GM19397 (cell line): ENCODE measurements at regions not wholly inside any gene's neighbourhood (a gene's known extent, or its start where the extent isn't known, plus 50 kb on each side); places are given as distances from the start of the nearest gene placed in this dataset.

Source experiments
- ATAC-seq: cut with Tn5 transposase; IDR thresholded peaks from one replicate; pipeline ENCODE4 v1.9.1; 2021; ENCODE audit warnings: mild to moderate bottlenecking, moderate library complexity; ENCODE audit not compliant: unreplicated experiment

DNA sequence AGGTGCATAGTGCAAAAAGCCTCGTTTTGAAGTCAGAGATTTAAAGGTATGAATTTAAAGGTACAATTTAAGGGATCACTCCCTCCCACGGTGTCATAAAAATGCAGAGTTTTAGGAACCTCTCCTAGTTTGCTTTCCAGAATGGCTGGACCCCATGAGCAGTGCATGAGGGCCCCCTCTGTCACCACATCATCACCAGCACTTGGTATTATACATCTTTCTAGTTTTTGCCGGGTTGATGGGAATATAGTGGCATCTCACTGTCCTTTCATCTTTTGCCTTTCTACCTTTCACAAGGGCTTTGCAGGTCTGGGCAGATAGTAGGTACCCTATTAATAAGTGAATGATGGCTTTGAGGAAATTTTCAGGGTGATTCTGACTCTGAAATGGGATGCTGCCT lies 103.6 kb upstream of the AGBL1 start:
- no peak for ATAC-seq

DNA sequence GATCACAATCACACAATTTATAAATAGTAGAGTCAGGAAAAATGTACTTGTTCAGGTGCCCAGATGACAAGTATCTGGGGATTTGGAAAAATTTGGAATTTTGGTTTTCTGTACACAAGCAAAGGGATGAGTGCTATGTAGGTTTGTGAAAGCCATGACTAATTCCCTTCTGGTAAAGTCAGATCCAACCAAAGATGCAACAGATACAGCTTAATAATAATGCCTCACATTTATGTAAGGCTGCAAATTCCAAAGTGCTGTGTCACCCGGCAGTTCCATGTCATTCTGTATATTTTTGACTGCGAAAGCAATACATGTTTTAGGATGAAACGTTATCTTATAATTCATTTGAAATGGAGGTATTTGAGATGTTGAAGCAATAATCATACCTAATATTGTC lies 102.7 kb upstream of the AGBL1 start:
- ATAC-seq, result no peak

DNA sequence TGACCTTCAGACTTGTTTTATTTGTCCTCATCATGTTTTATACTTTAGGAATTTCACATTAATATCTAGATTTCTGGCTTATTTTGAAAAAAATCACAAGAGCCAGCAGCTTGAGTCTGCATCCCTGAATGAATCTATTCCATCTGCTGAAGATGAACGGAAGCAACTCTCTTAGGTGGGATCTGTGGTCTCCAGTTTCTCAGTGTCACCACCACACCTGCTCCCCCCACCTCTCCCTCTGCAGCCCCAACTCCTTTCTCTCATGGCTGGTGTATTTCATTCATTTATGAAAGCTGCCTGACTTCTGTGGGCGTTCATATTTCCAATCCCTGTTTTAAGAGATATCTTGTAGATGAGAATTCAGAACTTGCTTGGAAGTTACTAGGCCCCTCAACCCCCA lies 102.1 kb upstream of the AGBL1 start:
- no peak for ATAC-seq

DNA sequence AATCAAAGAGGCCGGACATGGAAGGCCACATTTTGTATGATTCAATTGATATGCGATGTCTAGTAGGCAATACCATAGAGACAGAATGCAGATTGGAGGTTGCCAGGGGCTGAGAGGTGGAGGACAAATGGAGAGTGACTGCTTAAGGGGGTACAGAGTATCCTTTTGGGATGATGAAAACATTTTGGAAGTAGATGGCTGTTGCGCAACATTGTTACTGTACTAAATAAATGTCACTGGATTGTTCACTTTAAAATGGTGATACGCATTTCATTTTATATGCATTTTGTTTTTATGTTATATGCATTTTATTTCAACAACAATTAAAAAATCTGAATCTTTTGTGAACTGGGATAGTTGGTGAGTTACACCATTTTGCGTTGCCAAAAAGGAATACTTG lies 99.7 kb upstream of the AGBL1 start:
- no peak for ATAC-seq

DNA sequence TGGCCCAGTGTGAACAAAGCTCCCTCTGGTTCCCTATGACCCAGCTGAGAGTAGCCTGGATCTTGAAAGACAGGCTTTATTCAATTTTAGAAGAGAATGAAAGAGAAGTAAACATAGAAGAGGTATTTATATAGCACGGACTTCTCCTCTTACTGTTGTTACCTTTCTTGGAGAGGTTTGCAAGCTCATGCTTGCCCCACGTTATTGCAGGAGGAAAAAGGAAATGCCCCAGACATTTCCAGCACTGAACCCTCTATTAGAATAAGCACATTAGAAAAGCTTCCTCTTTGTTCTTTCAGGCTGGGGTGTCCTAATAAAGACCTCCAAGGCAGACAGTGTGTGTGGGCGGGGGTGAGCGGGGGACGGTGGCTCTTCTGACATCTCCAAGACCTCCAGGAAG lies 98.7 kb upstream of the AGBL1 start:
- no peak for ATAC-seq

DNA sequence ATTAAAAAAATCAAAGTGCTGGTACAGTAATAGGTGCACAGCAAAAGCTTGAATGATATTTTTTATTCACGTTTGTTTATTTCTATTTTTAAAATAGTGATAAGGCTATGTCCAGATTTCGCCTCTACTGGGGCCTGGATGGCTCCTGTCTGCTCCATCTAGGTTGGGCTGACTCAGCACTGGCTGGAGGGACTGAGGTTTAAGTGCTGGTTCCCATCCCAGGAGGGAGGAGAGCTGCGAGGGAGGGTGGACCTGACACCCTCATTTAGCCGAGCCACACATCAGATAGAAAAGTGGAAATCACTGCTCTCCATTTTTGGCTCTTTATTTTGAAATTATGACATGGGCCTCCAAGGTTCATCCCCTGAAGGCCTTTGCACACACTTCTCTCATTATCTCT lies 95.4 kb upstream of the AGBL1 start:
- no peak for ATAC-seq

DNA sequence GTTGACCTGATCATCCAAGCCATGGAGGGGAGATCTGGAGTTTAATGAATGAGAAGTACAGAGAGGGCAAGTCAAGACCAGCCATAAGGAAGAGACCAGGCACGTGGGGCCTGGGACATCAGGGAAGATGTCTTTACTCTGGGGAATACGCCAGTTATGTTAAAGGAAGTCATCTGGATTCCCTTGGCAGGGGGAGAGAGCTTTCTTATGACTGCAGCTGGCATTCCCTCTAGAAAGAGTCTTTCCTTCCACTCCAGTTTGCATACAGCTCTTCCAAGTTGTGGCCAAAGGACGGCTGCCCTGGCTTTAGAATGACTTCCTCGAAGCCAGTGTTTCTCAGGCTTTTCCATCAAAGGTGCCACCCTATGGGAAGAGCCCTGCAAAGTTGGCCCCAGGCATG lies 93.6 kb upstream of the AGBL1 start:
- no peak for ATAC-seq

DNA sequence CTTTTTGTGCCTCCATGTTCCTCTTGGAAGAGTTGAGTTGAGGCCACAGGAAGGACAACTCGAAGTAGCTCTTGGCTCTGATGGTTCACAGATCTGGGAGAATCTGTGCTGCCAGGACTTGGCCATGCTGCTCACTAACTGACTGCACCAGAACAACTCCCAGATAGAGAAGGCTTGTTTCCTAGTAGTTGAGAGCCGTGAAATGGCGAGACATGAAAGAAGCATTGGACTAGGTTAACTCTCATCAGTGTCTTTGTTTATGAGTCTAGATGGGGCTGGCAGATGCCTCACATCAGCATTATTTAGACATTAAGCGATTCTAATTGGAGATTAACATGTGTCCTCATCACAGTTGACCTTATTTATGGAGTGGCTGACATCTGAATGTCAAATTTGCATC lies 92.9 kb upstream of the AGBL1 start:
- ATAC-seq, result no peak

DNA sequence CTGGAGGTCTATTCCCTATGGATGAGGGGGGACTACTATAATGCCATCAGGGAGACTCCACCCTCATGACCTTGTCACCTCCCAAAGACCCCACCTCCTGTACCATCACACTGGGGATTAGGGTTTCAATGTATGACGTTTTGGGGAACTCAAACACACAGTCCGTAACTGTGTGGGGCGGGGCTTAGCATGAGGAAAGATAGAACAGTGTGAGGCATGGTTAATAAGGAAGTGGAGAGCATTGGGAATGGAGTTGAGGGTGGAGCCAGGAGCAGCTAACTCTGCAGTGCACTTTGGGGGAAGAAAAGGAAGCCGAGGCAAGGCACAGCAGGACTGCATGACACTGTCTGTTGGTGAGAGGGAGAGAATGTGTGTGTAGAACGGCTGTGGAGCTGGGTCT lies 90.9 kb upstream of the AGBL1 start:
- no peak for ATAC-seq

DNA sequence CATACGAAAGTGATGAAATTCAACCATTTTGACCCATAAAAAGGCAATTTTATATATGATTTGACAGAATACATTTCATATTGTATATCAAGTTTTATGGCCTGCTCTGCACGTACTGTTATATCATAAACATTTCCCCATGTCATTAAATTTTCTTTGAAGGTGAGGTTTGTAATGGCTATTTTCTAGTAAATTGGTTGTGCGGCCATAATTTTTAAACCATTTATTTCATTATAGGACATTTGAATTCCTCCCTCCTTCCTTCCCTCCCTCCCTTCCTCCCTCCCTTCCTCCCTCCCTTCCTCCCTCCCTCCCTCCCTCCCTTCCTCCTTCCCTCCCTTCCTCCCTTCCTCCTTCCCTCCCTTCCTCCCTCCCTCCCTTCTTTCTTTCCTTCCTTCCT lies 87.4 kb upstream of the AGBL1 start:
- ATAC-seq, result no peak

DNA sequence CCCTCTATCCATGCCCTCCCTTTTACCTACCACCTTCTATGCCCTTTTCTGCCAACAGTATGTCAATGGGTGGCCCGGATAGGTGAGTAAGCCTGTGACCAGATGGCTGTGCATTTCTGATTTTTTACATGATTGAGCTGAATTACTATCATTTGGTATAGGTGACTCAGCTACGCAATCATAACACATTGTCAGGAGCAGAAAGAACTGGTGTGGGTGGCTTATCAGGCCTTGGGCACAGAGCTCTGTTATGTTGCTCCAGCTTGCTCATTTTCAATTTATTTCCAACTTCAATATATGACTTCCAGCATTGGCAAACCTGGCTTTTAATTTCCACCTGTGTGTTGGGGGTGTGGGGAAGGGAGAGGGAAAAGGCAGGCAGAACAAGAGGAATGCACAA lies 86.6 kb upstream of the AGBL1 start:
- no peak for ATAC-seq

DNA sequence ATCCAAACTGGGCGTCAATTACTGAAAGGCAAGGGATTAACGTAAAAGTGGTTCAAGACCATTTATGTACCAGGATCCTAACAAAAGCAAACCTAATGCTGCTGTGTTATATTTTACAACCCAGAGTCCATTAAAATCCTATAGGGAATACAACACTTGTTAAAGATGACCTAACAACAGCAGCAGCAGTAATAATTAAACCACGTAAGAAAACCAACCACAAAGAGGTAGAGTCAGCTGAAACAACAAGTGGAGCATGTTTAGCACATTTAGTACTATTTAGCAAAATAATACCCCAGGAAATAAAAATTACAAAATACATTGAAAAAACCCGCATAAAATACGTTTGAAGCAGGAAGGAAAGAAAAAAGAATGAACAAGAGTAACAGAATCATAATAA lies 82.1 kb upstream of the AGBL1 start:
- no peak for ATAC-seq

DNA sequence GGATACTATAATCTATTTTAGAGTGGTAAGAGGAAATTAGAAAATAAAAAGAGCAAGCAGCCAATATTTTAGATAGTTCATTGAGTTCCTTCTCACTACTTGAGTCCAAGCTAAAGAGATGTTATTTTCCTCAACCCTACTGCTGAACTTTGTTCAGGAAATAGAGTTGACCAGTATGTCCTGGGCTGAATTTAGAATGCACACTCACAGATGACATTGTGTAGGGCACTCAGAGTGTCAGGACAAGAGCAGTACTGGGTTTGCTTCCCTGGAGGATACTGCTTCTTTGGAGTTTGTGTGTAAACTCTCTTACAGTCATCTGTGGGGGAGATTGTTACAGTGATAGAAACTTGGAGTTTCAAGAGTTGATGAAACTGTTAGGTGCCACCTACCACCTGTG lies 80.0 kb upstream of the AGBL1 start:
- no peak for ATAC-seq

DNA sequence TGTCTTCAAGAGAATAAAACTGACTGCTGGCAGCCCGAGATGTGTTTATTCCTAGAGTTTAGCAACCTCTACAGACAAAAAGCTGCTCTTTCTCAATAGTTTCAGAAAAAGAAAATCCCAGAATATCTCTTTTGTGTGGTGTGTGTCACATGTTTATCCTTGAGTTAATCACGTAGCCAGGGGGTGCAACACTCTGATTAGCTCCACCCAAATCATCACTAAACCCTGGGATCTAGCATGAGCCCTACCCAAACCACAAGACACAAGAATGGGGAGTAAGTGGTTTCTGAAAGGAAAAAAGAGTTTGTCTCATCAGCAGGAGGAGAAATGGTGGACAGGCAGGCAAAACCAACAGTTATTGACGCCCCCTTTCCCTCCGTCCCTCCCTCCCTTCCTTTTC lies 78.5 kb upstream of the AGBL1 start:
- ATAC-seq, result no peak

DNA sequence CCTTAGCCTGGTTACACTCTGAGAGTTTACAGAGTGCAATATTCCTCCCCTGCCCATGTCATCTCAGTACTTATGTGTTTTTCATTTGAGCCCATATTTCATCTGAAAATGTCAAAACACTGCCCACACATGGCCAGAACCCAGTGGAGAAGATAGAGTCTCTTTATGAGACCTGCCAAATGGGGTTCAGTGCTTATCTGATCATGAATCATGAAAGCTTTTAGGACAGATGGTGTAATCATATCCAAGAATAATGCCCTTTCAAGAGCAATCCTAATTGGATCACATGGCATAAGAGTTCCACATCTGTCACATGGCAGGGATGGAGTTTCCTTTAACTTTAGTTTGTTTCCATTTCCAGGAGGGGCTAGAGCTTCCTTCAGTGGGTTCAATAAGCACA lies 77.2 kb upstream of the AGBL1 start:
- no peak for ATAC-seq

DNA sequence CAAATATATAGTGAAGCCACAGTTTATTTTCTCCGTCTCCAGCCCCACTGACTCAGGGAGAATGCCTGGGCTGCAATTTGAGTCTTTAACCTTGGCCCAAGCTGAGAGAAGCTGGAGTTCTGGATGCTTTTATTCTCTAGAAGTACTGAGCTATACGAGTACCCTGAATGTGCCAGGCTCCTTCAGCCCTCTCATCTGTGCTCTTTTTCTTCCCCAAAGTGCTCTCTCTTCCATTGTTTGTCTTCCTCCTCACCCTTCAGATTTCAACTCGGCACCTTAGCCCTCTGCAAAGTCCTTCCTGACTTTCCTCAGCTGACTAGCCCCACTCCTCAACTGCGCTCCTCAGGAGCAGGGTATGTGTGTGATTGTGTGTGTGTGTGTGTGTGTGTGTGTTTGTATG lies 75.6 kb upstream of the AGBL1 start:
- no peak for ATAC-seq

DNA sequence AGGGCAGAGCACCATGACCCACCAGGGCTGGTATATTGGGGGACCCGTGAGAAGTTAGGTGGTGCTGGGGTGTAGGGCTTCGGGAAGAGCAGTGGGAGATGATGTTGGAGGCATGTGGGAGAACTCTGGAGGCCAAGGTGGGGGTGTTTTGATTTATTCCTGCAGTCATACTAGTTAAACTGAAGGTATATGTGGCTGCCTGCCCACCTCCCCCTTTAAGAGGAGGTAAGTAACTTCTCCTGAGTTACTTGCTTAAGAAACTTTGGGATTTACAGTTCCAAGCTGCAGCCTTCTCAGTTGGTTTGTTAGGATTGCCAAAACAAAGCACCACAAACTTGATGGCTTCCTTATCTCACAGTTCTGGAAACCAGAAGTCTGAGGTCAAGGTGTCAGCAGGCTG lies 73.1 kb upstream of the AGBL1 start:
- no peak for ATAC-seq

DNA sequence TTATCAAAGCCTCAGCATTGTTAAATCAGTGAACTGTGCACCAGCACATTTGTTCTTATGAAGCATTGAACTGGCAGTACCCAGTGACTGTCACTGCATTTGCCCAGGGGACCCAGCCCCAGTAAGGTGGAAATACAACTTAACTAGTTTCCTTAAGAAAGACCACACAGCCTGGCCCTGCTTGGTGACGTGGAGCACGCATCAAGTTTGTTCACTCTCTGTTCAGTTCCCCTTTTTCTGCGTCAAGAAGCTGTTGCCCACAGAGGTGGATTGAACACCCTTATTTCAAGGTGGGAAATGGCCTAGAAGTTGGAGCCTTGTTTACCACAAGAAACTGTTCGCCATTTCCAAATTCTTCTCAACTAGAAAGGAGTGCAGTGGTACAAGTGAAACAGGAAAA lies 69.9 kb upstream of the AGBL1 start:
- no peak for ATAC-seq

DNA sequence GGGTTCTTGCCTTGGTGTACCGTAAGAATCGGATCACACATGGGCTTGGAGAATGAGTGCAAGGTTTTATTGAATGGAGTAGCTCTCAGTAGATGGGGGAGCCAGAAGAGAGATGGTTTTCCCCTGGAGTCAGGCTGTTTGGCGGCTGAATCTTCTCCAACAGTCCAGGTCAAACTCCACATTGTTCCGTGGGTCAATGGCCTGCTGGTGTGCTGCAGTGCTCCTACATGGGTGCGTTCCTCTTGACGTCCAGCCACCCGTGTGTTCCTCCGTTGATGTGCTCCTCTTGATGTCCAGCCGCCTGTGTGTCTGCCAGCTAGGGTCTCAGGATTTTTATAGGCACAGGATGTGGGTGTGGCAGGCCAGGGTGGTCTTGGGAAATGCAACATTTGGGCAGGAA lies 69.3 kb upstream of the AGBL1 start:
- no peak for ATAC-seq

DNA sequence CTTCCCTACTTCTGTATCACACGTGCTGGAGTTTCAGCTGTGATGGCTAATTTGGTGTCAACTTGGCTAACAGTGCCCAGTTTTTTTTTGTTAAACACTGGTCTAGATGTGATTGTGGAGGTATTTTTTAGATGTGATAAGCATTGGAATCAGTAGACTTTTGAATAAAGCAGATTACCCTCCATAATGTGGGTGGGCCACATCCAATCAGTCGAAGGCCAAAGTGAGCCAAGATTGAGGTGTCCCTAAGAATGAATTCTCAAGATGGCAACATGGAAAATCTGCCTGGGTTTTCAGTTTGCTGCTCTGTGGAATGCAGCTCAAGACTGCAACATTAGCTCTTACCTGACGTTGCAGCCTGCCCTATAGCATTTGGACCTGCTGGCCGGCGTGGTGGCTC lies 68.8 kb upstream of the AGBL1 start:
- ATAC-seq, result no peak

DNA sequence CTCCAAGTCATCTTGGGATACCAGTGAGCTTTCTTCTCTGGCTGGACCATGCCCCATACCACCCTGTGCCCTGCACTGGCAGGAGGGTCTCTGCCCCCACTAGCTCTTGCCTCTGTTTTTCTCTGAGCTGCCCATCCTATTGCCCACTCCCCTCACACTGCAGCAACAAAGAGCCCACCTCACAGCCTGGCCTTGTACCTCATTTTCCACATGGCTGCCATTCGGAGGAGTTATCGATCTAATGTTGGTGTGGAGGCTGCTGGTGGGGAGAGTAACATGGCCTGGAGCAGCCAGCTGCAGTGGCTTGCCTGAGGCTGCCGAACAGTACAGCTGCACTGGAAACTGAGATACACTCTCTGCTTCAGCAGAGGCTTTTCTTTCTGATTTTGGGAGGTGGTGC lies 65.7 kb upstream of the AGBL1 start:
- ATAC-seq, result no peak

DNA sequence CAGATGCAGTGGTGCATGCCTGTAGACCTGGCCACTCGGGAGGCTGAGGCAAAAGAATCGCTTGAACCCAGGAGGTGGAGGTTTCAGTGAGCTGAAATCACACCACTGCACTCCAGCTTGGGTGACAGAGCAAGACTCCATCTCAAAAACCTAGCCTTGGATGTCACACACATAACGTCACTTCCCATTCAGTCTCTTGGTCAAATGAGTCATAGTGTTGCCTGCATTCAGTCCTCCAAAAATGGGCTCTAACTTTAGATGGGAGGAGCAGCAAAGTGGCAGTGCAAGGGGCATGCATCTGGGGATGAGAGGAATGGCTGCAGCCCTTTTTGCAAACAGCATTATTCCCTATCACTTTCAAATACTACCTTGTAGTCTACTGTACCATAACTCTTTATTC lies 62.9 kb upstream of the AGBL1 start:
- ATAC-seq, result no peak

DNA sequence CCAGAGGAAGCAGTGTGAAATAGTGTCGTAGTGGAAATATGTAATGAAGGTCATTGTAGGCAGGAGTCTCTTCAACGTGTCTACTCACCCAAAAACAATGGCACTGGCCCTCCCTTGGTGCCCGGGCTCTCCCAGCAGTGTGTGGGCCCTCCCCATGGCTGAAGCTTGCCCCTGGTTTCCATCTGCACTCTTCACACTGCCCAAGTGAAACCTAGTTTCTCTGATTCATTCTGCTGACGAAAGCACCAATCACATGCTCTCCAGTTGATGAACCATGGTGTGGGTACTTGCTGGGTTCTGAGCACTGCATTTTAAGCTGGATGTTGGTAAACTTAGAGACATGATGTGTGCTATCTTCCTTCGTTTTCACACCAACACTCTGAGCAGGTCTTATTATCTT lies 61.0 kb upstream of the AGBL1 start:
- no peak for ATAC-seq
